ENCODE measurements at regions not wholly inside any gene's neighbourhood (a gene's known extent, or its start where the extent isn't known, plus 50 kb on each side); places are given as distances from the start of the nearest gene placed in this dataset.

- TF ChIP-seq POLR2A (IDR thresholded peaks at IDR 0.05), result no peak
- TF ChIP-seq CTCF (IDR thresholded peaks at IDR 0.05), result no peak
- no peak for TF ChIP-seq EP300 (IDR thresholded peaks at IDR 0.05)
Observed at GRCh38 chr15:47500842-47501241, 216.5 kb upstream of the SEMA6D start.
